GM18502 (cell line): ENCODE measurements at regions not wholly inside any gene's neighbourhood (a gene's known extent, or its start where the extent isn't known, plus 50 kb on each side); places are given as distances from the start of the nearest gene placed in this dataset.
"Not testable (repeated sequence)": the region's sequence is repeated elsewhere in the genome, so short reads cannot be mapped to it uniquely, and the experiment has no call there.

Source experiments
- ATAC-seq: cut with Tn5 transposase; IDR thresholded peaks from one replicate; pipeline ENCODE4 v1.9.1; 2021; ENCODE audit warnings: mild to moderate bottlenecking; ENCODE audit not compliant: unreplicated experiment, poor library complexity

DNA sequence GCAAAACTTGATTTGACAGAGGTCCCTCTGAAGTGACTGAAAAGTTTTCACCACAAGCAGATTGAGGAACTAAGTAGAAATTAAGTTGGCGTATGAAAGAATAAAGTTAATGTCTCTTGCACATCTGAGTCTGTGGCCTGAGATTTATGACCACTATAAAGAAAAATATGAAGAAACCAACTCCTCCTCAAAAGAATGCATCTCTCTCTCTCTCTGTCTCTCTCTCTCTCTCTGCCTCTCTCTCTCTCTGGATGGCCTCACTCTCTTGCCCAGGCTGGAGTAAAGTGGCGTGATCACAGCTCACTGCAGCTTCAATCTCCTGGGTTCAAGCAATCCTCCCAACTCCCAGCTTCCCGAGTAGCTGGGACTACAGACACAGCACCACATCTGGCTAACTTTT lies 55.2 kb downstream of the RPL22L1 start:
- no peak for ATAC-seq

DNA sequence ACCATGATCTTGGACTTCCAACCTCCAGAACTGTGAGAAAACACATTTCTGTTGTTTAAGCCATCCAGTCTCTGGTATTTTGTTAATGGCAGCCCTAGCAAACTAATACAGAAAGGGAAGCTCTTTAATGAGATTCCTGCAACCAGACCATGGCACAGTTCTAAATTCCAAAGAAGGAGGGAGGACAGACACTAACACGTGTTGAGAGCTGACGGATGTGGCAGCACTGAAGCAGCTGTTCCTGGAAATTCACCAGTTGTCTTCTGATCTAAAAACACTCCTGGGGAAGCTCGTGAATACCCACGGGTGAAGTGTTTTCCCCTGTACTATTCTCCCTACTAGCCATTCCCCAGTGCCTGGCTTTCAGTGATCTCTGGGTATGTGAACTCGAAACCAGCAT lies 56.7 kb downstream of the RPL22L1 start:
- ATAC-seq: no peak

DNA sequence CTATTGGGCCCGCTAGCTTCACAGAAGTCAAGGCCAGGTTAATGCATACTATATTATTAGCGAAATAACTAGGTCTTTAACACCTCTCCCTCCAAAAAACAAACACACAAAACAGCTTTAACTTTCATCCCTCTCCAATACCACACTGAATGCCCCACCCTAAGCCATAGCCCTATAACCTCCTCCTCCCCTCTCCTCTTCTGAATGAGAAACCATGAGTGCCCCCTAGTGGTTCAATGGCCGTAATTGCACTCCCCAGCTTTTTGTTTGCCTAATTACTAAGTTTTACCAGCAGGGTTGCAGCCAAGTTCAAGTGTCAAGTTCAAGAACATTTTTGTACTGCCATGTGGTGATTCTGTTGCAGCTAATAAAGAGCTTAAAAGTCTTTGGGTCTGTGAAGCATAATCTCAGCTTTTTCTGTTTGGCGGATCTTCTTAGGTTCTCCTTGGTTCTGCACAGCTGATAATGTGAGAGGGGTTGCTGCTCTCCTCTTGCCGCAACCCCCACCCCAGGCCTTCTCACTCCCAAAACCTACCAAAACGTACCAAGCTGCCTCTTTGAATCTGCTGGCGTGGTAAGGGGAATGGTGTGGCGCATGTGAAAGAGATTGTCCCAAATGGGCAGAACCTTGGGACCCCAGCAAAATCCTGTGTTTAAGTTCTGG lies 57.9 kb downstream of the RPL22L1 start:
- peak; percentile 88 for ATAC-seq

DNA sequence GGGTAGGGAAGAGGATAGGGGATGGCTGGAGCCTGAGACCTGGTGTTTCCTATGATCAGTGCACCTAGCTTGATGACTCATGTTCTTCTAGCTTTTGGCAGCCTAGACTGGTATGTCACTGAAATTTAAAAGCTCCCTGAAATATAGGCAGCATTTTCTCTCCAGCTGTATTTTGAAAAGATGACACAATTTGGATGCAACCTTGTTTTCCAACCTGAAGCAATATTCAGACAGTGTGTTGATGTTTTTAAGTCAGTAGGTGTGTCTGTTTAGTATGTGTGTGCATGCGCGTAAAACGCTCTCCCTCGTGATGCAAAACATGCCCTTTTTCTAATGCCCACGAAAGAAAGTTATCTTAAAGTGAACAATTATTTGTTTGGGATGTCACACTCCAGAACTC lies 58.5 kb downstream of the RPL22L1 start:
- no peak for ATAC-seq

DNA sequence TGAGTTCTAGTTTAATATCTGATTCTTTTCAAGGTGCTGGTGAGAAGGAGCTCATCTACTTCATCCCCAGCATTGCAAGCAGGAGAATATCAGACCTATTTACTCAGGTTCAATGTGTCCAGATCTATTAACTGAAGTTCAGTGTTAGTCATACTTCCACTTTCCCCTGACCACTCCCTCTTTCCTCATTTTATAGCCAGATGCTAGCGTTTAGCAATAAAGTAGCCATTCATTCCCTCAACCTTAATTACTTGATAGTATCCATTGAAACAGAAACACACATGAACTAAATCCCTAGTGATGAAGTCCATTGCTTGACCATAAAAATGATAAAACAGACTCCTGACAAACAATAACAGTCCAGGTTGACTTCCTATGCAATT lies 60.0 kb downstream of the RPL22L1 start:
- ATAC-seq: no peak

DNA sequence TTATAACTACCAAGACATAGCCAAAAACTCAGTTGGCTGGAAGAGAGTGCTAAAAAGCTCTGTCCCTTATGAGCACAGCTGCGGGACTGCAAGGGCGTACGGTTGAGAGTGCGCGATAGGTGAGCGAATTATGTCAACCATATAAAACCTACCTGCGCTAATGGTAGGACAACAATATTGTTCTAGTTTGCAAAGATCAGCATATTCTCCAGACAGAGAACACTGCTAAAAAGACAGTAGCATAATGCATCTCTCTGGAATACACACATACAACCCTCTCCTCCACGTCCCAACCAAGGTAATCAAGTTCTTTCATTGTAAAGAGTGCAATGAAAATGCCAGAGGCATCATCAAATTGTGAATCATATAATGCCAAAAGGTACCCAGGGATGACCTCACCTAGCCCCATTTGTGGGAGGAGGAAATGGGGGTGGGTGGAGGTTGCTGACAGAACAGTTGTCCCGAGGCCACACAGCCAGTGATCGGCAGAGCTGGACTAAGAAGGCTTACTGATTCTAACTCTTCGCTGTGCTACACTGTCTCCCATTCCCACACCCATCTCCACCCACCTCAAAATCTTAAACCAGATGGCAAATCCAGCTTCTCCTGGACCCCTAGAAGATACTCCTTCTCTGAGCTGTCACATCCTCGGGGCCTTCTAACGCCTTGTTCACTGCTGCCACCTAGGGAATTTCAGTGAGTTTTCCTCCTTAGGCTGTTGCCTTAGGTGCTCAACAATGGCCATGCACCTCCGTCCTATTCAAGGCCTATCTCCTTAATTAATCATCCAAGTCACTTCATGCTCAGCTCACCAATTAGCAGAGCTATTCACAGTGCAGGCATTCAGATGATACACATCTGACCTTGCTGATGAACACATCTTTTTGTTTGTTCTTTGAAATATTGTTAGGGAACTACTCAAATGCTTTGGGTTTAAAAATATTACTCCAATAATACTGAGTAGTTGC lies 60.7 kb downstream of the RPL22L1 start:
- ATAC-seq: peak; percentile 45

DNA sequence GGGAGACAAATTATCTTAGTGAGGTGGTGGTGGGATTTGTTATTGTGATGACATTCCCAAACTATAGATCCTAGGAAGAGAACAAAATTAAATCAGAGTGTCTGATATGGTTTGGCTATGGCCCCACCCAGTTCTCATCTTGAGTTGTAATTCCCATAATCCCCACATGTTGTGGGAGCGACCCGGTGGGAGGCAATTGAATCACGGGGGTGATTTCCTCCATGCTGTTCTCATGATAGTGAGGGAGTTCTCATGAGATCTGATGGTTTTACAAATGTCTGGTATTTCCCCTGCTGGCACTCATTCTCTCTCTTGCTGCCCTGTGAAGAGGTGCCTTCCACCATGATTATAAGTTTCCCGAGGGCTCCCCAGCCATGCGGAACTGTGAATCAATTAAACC lies 62.0 kb downstream of the RPL22L1 start:
- ATAC-seq: no peak

DNA sequence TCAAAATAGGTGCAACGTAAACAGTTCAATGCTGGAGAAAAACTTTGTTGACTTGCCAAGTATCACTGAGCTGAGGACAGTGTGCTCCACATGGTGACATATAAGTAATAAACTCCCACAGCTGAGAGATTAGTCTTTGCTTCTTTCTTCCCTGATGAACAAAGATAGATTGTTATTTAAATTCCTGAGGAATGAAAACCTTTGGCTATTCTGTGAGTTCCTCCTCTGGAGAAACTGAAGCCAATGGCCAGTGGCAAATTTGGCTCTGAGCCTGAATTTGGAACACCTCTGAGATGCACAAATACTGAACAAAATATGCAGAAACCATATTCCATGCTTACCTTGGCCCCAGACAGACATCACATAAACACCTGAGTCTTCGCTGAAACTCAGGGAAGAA lies 63.3 kb downstream of the RPL22L1 start:
- ATAC-seq: no peak

DNA sequence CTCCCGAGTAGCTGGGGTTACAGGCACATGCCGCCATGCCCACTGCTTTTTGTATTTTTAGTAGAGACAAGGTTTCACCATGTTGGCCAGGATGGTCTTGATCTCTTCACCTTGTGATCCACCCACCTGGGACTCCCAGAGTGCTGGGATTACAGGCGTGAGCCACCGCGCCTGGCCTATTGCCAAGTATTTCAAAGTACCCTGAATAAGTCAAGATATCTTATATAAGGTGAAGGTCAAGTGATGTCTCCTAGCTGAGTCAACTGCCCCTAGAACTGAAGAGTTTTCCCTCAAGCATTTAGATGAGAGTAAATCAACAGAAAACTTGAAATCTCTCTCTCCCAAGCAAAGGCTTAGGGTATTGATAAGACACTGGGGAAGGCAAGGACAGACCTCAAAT lies 63.9 kb downstream of the RPL22L1 start:
- no peak for ATAC-seq

DNA sequence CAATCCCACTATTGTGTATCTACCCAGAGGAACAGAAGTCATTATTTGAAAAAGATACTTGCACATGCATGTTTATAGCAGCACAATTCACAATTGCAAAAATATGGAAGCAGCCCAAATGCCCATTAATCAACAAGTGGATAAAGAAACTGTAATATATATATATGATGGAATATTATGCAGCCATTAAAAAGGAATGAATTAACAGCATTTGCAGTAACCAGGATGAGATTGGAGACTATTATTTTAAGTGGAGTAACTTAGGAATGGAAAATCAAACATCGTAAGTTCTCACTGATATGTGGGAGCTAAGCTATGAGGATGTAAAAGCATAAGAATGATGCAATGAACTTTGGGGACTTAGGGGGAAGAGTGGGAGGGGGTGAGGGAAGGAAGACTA lies 64.7 kb downstream of the RPL22L1 start:
- ATAC-seq: not testable (repeated sequence)

DNA sequence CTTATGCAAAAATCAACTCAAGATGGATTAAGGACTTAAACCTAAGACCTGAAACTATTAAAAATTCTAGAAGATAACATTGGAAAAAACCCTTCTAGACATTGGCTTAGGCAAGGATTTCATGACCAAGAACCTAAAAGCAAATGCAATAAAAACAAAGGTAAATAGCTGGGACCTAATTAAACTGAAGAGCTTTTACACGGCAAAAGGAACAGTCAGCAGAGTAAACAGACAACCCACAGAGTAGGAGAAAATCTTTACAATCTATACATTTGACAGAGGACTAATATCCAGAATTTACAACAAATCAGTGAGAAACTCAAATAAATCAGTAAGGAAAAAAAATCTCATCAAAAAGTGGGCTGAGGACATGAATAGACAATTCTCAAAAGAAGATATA lies 65.4 kb downstream of the RPL22L1 start:
- ATAC-seq: not testable (repeated sequence)

DNA sequence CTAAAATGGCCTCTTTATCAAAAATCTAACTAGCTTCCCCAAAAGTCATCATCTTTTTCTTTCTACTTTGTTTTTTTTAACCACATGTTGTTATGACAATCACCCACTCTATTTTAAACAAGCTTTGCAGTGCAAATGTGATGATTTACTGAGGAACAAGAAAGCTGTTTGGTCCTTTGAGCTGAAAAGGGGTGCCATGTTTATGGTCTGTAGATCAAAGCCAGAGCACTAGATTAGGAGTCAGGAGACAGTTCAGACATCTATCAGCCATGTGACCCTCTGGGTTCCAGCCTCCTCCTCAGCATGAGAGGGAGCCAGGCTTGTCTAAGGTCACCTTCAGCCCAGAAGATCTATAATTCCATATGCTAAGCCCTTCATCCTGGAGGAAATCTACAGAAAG lies 65.9 kb downstream of the RPL22L1 start:
- ATAC-seq: no peak

DNA sequence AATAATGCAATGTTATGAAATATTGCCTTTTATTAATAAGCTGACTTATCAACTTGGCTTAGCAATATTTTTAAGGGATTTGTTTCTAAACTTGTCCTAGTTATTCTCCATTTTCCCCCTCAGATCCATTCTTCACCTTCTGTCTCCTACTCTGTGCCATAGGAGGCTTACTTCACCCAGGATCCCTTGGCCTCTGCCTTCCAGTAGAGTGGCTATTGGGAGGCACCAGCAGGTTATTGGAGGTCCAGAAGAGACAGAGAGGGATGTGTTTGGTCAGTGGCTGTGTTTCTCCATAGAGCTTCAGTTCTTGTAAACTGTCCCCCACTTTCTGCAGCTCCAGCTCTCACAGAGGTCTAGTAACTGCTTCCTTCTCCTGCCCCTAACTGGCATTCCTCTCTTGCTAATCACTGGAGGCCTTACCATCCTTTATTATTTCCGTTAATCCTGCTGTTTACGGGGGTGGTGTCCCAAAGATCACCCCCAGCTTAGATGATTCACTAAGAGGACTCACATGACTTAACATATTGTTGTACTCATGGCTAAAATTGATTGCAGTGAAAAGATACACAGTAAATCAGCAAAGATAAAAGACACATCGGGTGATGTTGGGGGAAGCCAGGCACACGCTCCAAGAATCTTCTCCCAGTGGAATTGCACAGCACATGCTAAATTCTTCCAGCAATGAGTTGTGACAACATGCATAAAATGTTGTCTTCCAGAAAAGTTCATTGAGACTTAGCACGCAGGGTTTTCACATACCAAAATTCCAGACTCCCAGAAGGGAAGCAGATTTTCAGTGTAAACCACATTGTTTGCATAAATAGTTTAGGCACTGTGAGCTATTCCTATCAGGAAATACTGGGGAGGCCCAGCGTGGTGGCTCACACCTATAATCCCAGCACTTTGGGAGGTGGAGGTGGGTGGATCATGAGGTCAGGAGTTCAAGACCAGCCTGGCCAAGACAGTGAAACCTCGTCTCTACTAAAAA lies 67.5 kb downstream of the RPL22L1 start:
- no peak for ATAC-seq

DNA sequence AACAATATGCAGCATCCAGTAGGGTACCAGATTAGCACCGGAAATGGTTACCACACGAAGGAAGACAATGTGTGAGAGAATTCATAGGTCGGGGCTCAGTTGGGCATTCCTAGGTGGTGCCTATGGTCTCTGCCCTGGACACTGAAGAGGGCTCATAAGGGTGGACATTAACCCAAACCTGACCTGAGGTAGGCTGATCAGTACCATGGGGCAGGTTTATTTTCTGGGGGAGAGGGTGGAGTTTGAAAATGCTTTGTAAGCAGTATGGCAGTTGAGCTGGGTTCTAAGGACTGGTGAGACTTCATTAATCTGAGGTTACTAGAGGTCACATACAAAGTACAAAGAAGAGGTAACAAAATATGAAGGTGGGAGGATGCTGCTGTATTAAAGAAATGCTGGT lies 68.4 kb downstream of the RPL22L1 start:
- ATAC-seq: no peak

DNA sequence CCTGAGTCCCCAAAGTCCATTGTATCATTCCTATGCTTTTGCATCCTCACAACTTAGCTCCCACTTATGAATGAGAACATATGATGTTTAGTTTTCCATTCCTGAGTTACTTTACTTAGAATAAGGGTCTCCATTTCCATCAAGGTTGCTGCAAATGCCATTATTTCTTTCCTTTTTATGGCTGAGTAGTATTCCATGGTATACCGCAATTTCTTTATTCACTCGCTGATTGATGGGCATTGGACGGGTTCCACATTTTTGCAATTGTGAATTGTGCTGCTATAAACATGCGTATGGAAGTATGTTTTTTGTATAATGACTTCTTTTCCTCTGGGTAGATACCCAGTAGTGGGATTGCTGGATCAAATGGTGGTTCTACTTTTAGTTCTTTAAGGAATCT lies 69.7 kb downstream of the RPL22L1 start:
- not testable (repeated sequence) for ATAC-seq

DNA sequence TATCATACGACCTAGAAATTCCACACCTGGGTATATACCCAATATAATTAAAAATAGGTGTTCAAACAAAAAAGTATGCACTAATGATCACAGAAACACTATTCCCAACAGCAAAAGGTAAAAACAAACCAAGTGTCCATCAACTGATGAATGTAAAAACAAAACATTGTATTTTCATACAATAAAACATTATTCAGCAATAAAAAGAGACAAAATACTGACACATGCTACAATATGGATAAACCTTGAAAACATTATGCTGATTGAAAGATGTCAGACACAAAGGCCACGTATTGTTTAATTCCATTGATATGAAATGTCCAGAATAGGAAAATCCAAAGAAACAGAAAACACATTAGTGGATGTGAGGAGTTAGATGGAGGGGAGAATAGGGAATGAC lies 71.0 kb downstream of the RPL22L1 start:
- no peak for ATAC-seq

DNA sequence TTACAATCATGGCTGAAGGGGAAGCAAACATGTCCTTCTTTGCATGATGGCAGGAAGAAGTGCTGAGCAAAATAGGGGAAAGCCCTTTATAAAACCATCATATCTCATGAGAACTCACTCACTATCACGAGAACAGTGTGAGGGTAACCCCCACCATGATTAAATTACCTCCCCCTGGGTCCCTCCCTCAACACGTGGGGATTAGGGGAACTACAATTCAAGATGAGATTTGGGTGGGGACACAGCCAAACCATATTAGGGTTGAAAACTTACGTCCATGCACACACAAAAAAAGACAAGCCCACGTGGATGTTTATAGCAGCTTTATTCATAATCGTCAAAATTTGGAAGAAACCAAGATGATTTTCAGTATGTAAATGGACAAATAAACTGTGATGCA lies 72.3 kb downstream of the RPL22L1 start:
- no peak for ATAC-seq

DNA sequence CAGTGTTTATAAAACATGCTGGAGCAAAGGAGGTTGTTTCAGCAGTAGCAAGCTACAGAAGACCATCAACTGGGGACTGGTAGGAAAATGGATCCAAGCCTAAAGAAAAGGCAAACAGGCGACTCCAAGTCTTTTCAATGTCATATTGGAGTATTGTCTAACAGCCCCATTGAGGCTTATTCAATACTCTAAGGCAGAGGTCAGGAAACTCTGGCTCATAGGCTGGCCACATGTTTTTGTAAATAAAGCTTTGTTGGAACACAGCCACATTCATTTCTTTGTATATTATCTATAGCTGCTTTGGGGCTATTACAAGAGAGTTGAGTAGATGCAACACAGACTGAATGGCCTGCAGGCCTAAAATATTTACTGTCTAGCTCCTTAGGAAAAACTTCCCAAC lies 77.5 kb downstream of the RPL22L1 start:
- no peak for ATAC-seq

DNA sequence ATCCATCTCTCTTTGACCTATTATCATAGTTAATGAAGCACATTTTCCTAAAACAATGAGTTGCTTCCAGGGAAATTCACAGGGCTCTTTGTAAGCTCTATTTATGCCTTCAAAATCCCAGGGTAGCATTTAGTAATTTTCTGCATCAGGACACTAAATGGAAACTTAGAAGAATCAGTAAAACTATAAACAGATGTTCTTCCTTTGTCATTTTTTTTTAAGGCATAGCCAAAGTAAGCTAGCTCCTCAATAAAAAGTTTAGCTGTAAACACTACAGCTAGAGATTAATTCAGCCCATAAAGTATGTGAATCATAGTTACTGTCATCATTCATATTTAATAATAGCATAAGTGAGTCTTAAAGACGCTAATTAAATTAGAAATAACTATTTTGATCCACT lies 79.3 kb downstream of the RPL22L1 start:
- no peak for ATAC-seq

DNA sequence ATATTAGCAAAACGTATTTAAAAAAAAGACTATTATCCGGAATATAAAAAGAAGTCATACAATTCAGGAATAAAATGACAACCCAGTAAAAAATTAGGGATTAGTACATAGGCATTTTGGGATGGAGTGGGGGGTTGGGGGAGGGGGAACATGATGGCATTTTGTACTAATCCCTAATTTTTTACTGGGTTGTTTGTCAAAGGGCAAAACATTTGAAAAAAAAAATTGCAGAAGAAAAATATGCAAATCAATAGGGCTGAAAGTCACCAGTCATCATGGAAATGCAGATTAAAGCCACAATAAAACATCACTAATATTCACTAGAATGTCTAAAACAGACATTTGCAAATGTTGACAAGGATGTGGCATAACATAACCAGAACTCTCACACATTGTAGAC lies 82.5 kb downstream of the RPL22L1 start:
- ATAC-seq: no peak

DNA sequence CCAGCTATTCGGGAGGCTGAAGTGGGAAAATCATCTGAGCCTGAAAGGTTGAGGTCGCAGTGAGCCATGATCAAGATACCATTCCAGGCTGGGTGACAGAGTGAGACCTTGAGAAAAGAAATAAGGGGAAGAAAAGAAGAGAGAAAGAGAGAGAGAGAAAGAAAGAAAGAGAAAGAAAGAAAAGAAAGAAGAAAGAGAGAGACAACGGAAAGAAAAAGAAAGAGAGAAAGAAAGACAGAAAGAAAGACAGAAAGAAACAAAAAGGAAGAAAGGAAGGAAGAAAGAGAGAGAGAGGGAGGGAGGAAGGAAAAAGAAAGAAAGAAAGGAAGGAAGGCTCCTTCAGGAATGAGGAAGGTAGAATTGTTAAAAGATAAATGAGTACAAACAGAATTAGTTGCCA lies 84.5 kb downstream of the RPL22L1 start:
- ATAC-seq: no peak
